KBM-7 (cell line): ENCODE measurements at regions not wholly inside any gene's neighbourhood (a gene's known extent, or its start where the extent isn't known, plus 50 kb on each side); places are given as distances from the start of the nearest gene placed in this dataset.
"Not testable (repeated sequence)": the region's sequence is repeated elsewhere in the genome, so short reads cannot be mapped to it uniquely, and the experiment has no call there.

Experiments used
- DNase-seq: peaks from one replicate; pipeline ENCODE4 v3.0.0-alpha.2; 2015
- in situ Hi-C: fragments of 300-500 bp; cut with MboI; formaldehyde crosslinking; loops from 2 replicates; pipeline ENCODE4 v1.14.3; 2020; ENCODE audit warnings: low sequenced_read_pairs, low pct_unique_long_range_greater_than_20kb, mixed read lengths

GRCh38 chr12:112686373-112686772, 105.2 kb upstream of the RPH3A start:
- DNase-seq, result no peak
- in situ Hi-C loops, result no loop called here

GRCh38 chr12:112694065-112694464, 97.5 kb upstream of the RPH3A start:
- in situ Hi-C loops, result no loop called here

GRCh38 chr12:112697441-112697840, 94.1 kb upstream of the RPH3A start:
- in situ Hi-C loops, DNase-seq: not testable (repeated sequence)

More at GRCh38 chr12:112694065-112694464, 97.5 kb upstream of the RPH3A start:
- DNase-seq, result no peak

GRCh38 chr12:112705037-112705632, 86.4 kb upstream of the RPH3A start:
- no peak for DNase-seq
- in situ Hi-C loops, result no loop called here

DNA sequence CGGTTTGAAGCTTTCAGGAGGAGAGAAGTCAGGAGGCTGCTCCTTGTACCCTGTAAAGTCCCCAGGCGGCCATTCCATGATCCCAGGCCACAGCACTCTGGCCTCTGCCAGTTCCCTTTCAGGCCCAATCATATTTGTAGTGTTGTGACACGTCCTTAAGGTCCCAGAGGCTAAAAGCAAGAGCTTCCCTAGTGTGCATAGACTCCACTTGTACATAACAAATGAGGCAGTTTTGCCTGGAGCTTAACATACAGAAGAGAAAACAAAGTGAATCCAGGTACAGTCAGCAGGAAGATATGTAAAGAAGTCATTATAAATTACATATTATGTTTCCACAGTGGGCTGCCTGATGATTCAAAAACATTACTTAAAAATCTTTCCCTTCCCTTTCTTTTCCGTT, 81.1 kb upstream of the RPH3A start:
- in situ Hi-C loops, result no loop called here
- no peak for DNase-seq

DNA sequence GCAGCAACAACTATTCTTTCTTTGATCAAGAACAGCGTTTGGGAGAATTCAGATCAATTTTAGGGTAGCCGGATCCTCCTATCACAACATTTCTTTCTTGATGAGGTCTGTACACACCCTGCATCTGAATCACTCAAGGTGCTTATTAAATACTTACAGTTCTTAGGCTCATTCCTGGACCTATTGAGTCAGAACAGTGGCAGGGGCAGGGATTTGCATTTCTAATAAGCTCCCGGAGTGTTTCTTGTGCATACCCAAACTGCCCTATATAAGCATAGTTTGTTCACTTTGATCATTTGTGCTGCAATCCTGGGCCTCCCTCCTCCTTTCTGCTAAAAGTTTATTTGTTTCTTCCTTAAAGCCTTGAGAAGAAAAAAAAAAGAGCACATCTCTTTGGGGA, 80.5 kb upstream of the RPH3A start:
- no peak for DNase-seq
- in situ Hi-C loops, result no loop called here

- in situ Hi-C loops, result no loop called here
- no peak for DNase-seq
Observed at GRCh38 chr12:112711507-112711906, 80.0 kb upstream of the RPH3A start.

- DNase-seq, in situ Hi-C loops: not testable (repeated sequence)
Observed at GRCh38 chr12:112712751-112713150, 78.8 kb upstream of the RPH3A start.

GRCh38 chr12:112713471-112713870, 78.1 kb upstream of the RPH3A start:
- in situ Hi-C loops, result no loop called here
- no peak for DNase-seq

- in situ Hi-C loops, result no loop called here
- DNase-seq, result no peak
Observed at GRCh38 chr12:112714166-112714710, 77.3 kb upstream of the RPH3A start.

DNA sequence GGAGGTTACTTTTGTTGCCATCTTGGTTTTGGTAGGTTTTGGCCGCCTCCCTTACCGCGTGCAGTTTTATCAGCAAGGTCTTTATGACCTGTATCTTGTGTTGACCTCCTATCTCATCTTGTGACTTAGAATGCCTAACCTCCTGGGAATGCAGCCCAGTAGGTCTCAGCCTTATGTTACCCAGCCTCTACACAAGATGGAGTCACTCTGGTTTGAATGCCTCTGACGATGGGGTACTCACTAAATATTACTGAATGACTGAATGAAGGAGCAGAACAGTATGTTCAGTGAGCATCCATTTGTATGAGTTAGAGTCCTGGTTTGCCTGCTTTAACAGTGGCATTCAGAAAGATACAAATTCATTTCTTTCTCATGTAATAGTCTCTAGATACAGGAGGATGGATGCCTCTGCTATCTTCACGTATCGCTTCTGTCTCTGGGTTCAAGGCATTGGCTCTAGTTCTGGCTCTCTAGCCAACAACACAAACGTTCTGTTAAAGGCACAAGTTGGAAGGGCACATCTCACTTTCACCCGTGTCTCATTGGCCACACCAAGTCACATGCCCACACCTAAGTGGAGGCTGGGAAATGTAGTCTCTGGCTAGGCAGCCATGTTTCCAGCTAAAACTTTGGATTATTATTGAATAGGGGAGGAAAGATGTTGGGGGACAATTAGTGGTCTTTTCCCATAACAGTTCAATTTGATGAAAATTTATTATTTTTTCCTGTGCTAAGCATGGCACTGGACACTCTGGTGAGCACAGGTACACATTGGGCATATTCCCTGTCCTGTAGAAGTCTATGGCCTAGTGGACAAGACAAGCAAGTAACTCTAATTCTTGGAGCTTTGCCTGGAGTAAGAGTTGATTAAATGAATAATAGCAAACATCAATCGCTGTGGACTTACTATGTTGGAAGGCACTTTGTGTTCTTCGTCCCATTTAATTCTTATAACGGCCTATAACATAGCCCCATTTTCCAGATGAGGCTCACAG, 75.2 kb upstream of the RPH3A start:
- in situ Hi-C loops, result no loop called here
- DNase-seq, result no peak

GRCh38 chr12:112728864-112729263, 62.7 kb upstream of the RPH3A start:
- DNase-seq, result no peak
- in situ Hi-C loops, result no loop called here

GRCh38 chr12:112734859-112735695, 56.5 kb upstream of the RPH3A start:
- DNase-seq, result no peak
- in situ Hi-C loops, result no loop called here

GRCh38 chr12:112738531-112738930, 53.0 kb upstream of the RPH3A start:
- in situ Hi-C loops, result no loop called here
- DNase-seq, result no peak

GRCh38 chr12:112740387-112740934, 51.1 kb upstream of the RPH3A start:
- in situ Hi-C loops, result no loop called here
- DNase-seq, result no peak

DNA sequence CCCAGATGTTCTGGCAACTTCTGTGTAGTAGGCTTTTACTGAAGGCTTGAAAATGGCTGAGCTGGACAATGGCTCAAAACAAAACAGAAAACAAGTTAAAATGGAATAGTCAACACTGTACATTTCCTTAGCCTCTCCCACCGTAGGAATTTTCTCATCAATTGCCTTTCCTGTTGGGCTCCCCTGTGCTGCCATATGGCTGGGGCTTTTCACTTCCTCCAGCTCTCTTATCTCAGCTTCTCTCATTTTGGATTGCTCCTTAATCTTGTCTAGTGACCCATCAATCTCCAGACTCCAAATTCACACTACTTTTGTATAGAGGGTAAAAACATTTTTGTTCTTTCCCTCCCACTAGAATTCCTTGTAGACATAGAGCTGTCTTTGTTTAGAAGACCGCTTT, 50.4 kb upstream of the RPH3A start:
- DNase-seq, result no peak
- in situ Hi-C loops, result no loop called here
